ENCODE measurements at regions not wholly inside any gene's neighbourhood (a gene's known extent, or its start where the extent isn't known, plus 50 kb on each side); places are given as distances from the start of the nearest gene placed in this dataset.
A peak's percentile ranks its signal among the peaks of the same experiment; 100 is the strongest.

- Histone ChIP-seq H3K4me3 (no peak overlapping the region), H2AFZ (peak overlapping the region; percentile 88; the same call in 1 of the 2 replicates), H3K4me1 (ENCODE audit: insufficient read depth) (no peaks in the 10 kb centered on the region), H3K36me3 (ENCODE audit: insufficient read depth) (no peaks in the 10 kb centered on the region), H3K27ac (ENCODE audit: low read depth) (no peak overlapping the region), H3F3A (replicated peaks; ENCODE audit: low read depth) (no peaks in the 10 kb centered on the region), H3K4me2 (no peak overlapping the region), H3K27me3 (ENCODE audit: insufficient read depth) (no peaks in the 10 kb centered on the region), H3K79me2 (replicated peaks; ENCODE audit: insufficient read depth) (no peaks in the 10 kb centered on the region), H3K9me2 (ENCODE audit: insufficient read depth) (peaks cover 3% of the 10 kb centered on the region; the same call in 1 of the 2 replicates), H4K20me1 (replicated peaks; ENCODE audit: insufficient read depth) (no peaks in the 10 kb centered on the region)
- Mint-ChIP-seq H3K27me3 (ENCODE audit: insufficient read depth, low read depth, poor library complexity) (peaks cover 6% of the 10 kb centered on the region), H3K4me3 (no peak overlapping the region), H3K27ac (no peak overlapping the region), H3K4me1 (peaks cover 4% of the 10 kb centered on the region; the same call in 1 of the 3 replicates), H3K36me3 (ENCODE audit: low read depth) (peaks cover 7% of the 10 kb centered on the region; the same call in 2 of the 3 replicates), H3K9me3 (peaks cover 14% of the 10 kb centered on the region)
- no peak for TF ChIP-seq NANOG (IDR thresholded peaks at IDR 0.05; ENCODE audit: borderline replicate concordance)
- TF ChIP-seq CREB1 (CRISPR knock-in tag; IDR thresholded peaks at IDR 0.05; ENCODE audit: low read depth): no peak
- TF ChIP-seq ZNF114 (CRISPR knock-in tag; IDR thresholded peaks at IDR 0.05): no peak
- TF ChIP-seq ZNF462 (CRISPR knock-in tag; IDR thresholded peaks at IDR 0.05): no peak
- DNase-seq (ENCODE audit: low spot score): peak; percentile 37
- peak; percentile 53; the same call in 2 of the 3 replicates for ATAC-seq
Measured at GRCh38 chr14:51424561-51425251, 184.7 kb downstream of the TMX1 start.

GRCh38 chr14:51428981-51429380, 188.9 kb downstream of the TMX1 start:
- H3K27me3 Mint-ChIP-seq (ENCODE audit: insufficient read depth, low read depth, poor library complexity): no peaks in the 10 kb centered on the region
- DNase-seq (ENCODE audit: low spot score): no peak
- H3K4me3 ChIP-seq: no peak overlapping the region
- TF ChIP-seq CTCF (conservative IDR thresholded peaks at IDR 0.05; ENCODE audit: low read depth in 2 of 2) (no peak), REST (IDR thresholded peaks at IDR 0.05; ENCODE audit: unreplicated experiment) (no peak)

More at GRCh38 chr14:51428981-51429380, 188.9 kb downstream of the TMX1 start:
- Mint-ChIP-seq H3K27ac (no peak overlapping the region), H3K4me1 (peaks cover 19% of the 10 kb centered on the region), H3K4me3 (no peak overlapping the region), H3K9me3 (no peaks in the 10 kb centered on the region), H3K36me3 (ENCODE audit: low read depth) (no peaks in the 10 kb centered on the region)
- peaks cover 6% of the 10 kb centered on the region; the same call in 1 of the 2 replicates for H3K4me1 ChIP-seq (ENCODE audit: insufficient read depth)
- H3K27me3 ChIP-seq (ENCODE audit: insufficient read depth): no peaks in the 10 kb centered on the region
- no peaks in the 10 kb centered on the region for H3F3A ChIP-seq (replicated peaks; ENCODE audit: low read depth)
- no peak overlapping the region for H2AFZ ChIP-seq
- no peaks in the 10 kb centered on the region for H3K36me3 ChIP-seq (ENCODE audit: insufficient read depth)
- H4K20me1 ChIP-seq (replicated peaks; ENCODE audit: insufficient read depth): no peaks in the 10 kb centered on the region
- no peaks in the 10 kb centered on the region for H3K79me2 ChIP-seq (replicated peaks; ENCODE audit: insufficient read depth)
- no peaks in the 10 kb centered on the region for H3K9me2 ChIP-seq (ENCODE audit: insufficient read depth)
- no peak for ATAC-seq
- H3K27ac ChIP-seq (ENCODE audit: low read depth): no peak overlapping the region
- no peak overlapping the region for H3K4me2 ChIP-seq
